ENCODE measurements at regions not wholly inside any gene's neighbourhood (a gene's known extent, or its start where the extent isn't known, plus 50 kb on each side); places are given as distances from the start of the nearest gene placed in this dataset.

- Histone ChIP-seq H3K4me3 (no peak overlapping the region), H3K9me3 (no peaks in the 10 kb centered on the region), H3K27ac (no peak overlapping the region), H3K36me3 (no peaks in the 10 kb centered on the region), H3K4me1 (no peaks in the 10 kb centered on the region), H3K27me3 (no peaks in the 10 kb centered on the region)
- ATAC-seq: no peak
- intact Hi-C loops (cut with DNase I): no loop called here
- TF ChIP-seq, protein P1, sequence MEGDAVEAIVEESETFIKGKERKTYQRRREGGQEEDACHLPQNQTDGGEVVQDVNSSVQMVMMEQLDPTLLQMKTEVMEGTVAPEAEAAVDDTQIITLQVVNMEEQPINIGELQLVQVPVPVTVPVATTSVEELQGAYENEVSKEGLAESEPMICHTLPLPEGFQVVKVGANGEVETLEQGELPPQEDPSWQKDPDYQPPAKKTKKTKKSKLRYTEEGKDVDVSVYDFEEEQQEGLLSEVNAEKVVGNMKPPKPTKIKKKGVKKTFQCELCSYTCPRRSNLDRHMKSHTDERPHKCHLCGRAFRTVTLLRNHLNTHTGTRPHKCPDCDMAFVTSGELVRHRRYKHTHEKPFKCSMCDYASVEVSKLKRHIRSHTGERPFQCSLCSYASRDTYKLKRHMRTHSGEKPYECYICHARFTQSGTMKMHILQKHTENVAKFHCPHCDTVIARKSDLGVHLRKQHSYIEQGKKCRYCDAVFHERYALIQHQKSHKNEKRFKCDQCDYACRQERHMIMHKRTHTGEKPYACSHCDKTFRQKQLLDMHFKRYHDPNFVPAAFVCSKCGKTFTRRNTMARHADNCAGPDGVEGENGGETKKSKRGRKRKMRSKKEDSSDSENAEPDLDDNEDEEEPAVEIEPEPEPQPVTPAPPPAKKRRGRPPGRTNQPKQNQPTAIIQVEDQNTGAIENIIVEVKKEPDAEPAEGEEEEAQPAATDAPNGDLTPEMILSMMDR (IDR thresholded peaks at IDR 0.05): no peak
- no peak for DNase-seq
Observed at GRCh38 chr2:198654646-198655045, 803.1 kb downstream of the SATB2 start.

- no peaks in the 10 kb centered on the region for H3K4me1 ChIP-seq
- intact Hi-C loops (cut with DNase I): no loop called here
- H3K27ac ChIP-seq: no peak overlapping the region
- ATAC-seq: no peak
- no peak for DNase-seq
- H3K27me3 ChIP-seq: no peaks in the 10 kb centered on the region
- TF ChIP-seq, protein P1 (IDR thresholded peaks at IDR 0.05): no peak
- no peaks in the 10 kb centered on the region for H3K9me3 ChIP-seq
- no peak overlapping the region for H3K4me3 ChIP-seq
- no peaks in the 10 kb centered on the region for H3K36me3 ChIP-seq
Observed at GRCh38 chr2:198653311-198653710, 804.4 kb downstream of the SATB2 start.

DNA sequence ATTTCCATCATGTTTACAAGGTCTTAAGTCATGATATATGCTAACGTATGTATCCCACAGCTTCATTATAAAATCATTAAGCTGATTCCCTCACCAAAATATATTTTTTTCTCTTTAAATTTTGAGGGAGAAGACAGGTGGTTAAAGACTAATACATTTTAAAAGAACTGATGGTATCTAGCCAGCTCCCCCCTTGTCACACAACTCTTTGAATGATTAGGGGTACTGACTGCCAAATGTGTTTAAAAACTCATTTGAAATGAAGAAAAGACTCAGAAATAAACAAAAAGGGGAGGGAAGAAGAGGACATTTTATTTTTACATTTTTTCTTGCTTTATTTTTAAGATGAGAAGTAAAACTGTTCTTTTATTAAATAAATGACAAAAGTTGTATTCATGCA, 805.3 kb downstream of the SATB2 start:
- ATAC-seq (no peak), DNase-seq (no peak)
- TF ChIP-seq, protein P1 (IDR thresholded peaks at IDR 0.05): no peak
- Histone ChIP-seq H3K36me3 (no peaks in the 10 kb centered on the region), H3K27me3 (no peaks in the 10 kb centered on the region), H3K27ac (no peak overlapping the region), H3K4me1 (no peaks in the 10 kb centered on the region), H3K9me3 (no peaks in the 10 kb centered on the region), H3K4me3 (no peak overlapping the region)
- intact Hi-C loops (cut with DNase I): no loop called here

- no peaks in the 10 kb centered on the region for H3K27me3 ChIP-seq
- no peak overlapping the region for H3K4me3 ChIP-seq
- H3K27ac ChIP-seq: no peak overlapping the region
- no peaks in the 10 kb centered on the region for H3K36me3 ChIP-seq
- TF ChIP-seq, protein P1 (IDR thresholded peaks at IDR 0.05): no peak
- no peaks in the 10 kb centered on the region for H3K4me1 ChIP-seq
- no peaks in the 10 kb centered on the region for H3K9me3 ChIP-seq
- intact Hi-C loops (cut with DNase I): no loop called here
- ATAC-seq (no peak), DNase-seq (no peak)
Observed at GRCh38 chr2:198645816-198646215, 811.9 kb downstream of the SATB2 start.

DNA sequence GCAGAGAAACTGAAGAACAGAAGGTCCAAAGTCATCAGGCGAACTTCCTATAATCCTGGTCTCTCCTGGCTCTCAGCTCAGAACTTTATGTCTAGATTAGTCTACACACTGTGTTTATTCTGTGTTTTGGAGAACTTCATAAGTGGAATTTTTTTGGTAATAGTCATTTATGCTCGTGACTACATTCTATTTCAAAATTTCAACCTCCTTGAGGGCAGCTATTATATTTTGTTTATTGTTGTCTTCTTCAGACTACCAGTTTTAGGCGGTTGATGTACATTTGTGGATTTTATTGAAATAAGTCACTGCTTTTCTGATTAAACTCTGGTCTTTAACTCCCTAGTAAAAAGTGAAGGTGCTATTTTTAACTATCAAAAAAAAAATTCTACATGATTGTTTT, 816.6 kb downstream of the SATB2 start:
- no peak overlapping the region for H3K27ac ChIP-seq
- TF ChIP-seq, protein P1 (IDR thresholded peaks at IDR 0.05): no peak
- no peaks in the 10 kb centered on the region for H3K27me3 ChIP-seq
- no peaks in the 10 kb centered on the region for H3K9me3 ChIP-seq
- H3K4me1 ChIP-seq: no peaks in the 10 kb centered on the region
- DNase-seq (no peak), ATAC-seq (no peak)
- intact Hi-C loops (cut with DNase I): no loop called here
- H3K36me3 ChIP-seq: no peaks in the 10 kb centered on the region
- H3K4me3 ChIP-seq: no peak overlapping the region
